ENCODE measurements at regions not wholly inside any gene's neighbourhood (a gene's known extent, or its start where the extent isn't known, plus 50 kb on each side); places are given as distances from the start of the nearest gene placed in this dataset.

DNA sequence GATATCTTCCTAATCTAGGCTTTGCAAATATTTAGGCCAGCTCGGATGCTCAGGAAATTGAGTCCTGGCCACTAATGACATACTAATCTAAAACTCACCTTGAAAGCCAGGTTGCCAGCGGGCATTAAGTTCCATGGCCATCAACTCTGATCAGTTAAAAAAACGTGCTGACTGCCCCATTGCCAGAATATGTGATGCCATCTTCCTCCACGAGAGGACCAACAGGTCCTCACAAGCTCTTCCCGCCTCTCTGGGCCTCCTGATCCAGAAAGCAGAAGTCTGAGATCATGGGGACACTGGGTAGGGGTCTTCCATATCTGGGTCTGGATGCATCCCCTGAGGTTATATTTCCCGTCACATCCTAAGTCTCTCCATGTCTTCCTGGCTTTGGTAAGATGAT lies 311.3 kb downstream of the TCERG1L start:
- Histone ChIP-seq H2BK15ac (ENCODE audit: low read depth, low read length) (no peak overlapping the region), H2BK12ac (ENCODE audit: insufficient read length, low read depth, low read length) (no peak overlapping the region), H4K8ac (replicated peaks; ENCODE audit: insufficient read length, low read depth, low read length) (no peak overlapping the region), H2BK5ac (ENCODE audit: insufficient read length, low read length) (no peak overlapping the region), H4K20me1 (ENCODE audit: control insufficient read depth, insufficient read depth, insufficient read length) (no peaks in the 10 kb centered on the region), H3K4me1 (ENCODE audit: insufficient read depth, low read length) (peaks cover 26% of the 10 kb centered on the region), H3K9me3 (ENCODE audit: control insufficient read depth, low read depth, low read length) (no peaks in the 10 kb centered on the region), H3K27me3 (ENCODE audit: insufficient read depth, low read length) (no peaks in the 10 kb centered on the region), H3K23me2 (ENCODE audit: insufficient read length, low read depth, low read length, poor library complexity, severe bottlenecking) (no peaks in the 10 kb centered on the region), H3K18ac (ENCODE audit: insufficient read length, low read depth, low read length) (no peak overlapping the region), H3K23ac (ENCODE audit: insufficient read length, low read depth, low read length) (no peak overlapping the region), H3K56ac (ENCODE audit: insufficient read length, low read depth, low read length) (no peak overlapping the region), H3K14ac (ENCODE audit: insufficient read depth, low read length) (no peak overlapping the region), H4K5ac (ENCODE audit: insufficient read length, low read depth, low read length) (no peak overlapping the region), H3T11ph (ENCODE audit: low read length) (no peak overlapping the region), H3K79me1 (ENCODE audit: insufficient read depth, low read depth, low read length, poor library complexity, severe bottlenecking) (no peaks in the 10 kb centered on the region), H3K9ac (ENCODE audit: extremely low read depth, insufficient read length, low read length) (no peak overlapping the region), H4K91ac (ENCODE audit: insufficient read length, low read depth, low read length) (no peak overlapping the region), H3K4me2 (ENCODE audit: insufficient read depth, insufficient read length, low read length) (no peak overlapping the region), H3K27ac (ENCODE audit: insufficient read length, low read depth, low read length) (no peak overlapping the region), H2BK120ac (ENCODE audit: low read depth, low read length, poor library complexity, severe bottlenecking) (no peak overlapping the region), H2AFZ (ENCODE audit: low read length) (no peak overlapping the region), H3K4ac (ENCODE audit: low read depth, low read length) (no peak overlapping the region), H3K79me2 (ENCODE audit: insufficient read depth, low read length) (no peaks in the 10 kb centered on the region), H2AK5ac (ENCODE audit: insufficient read length, low read length) (peak overlapping the region; percentile 10), H2BK20ac (ENCODE audit: low read depth, low read length, poor library complexity, severe bottlenecking) (no peak overlapping the region)
- Mint-ChIP-seq H3K36me3 (ENCODE audit: insufficient read depth in 1 of 3, low read depth in 3 of 3) (peaks cover 4 to 25% (median 13%) of the 10 kb centered on the region in 3 experiments; a peak in 5 of 7 replicates), H3K9me3 (peaks cover 17 to 19% of the 10 kb centered on the region in 2 experiments), H3K27me3 (ENCODE audit: low read depth) (peaks cover 5% of the 10 kb centered on the region), H3K4me3 (no peak overlapping the region), H3K27ac (0 out of 7 replicates have a peak overlapping the region, but pooled peaks of 1 of the 3 experiments have one; percentile 1), H3K4me1 (peaks cover 61 to 68% of the 10 kb centered on the region in 2 experiments)
- WGBS (ENCODE audit: extremely low coverage, insufficient read length, low lambda C conversion rate), result no CpG with 5 or more reads among the region's 6 CpGs
- DNase-seq, result no peak
- TF ChIP-seq, protein P1, sequence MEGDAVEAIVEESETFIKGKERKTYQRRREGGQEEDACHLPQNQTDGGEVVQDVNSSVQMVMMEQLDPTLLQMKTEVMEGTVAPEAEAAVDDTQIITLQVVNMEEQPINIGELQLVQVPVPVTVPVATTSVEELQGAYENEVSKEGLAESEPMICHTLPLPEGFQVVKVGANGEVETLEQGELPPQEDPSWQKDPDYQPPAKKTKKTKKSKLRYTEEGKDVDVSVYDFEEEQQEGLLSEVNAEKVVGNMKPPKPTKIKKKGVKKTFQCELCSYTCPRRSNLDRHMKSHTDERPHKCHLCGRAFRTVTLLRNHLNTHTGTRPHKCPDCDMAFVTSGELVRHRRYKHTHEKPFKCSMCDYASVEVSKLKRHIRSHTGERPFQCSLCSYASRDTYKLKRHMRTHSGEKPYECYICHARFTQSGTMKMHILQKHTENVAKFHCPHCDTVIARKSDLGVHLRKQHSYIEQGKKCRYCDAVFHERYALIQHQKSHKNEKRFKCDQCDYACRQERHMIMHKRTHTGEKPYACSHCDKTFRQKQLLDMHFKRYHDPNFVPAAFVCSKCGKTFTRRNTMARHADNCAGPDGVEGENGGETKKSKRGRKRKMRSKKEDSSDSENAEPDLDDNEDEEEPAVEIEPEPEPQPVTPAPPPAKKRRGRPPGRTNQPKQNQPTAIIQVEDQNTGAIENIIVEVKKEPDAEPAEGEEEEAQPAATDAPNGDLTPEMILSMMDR (conservative IDR thresholded peaks at IDR 0.05), result no peak

Measured in H9 (cell line).